C4-2B (cell line): ENCODE measurements at regions not wholly inside any gene's neighbourhood (a gene's known extent, or its start where the extent isn't known, plus 50 kb on each side); places are given as distances from the start of the nearest gene placed in this dataset.

Source experiments
- ZFX ChIP-seq: fragments of 450-650 bp; IDR thresholded peaks from 2 replicates; pipeline ENCODE4 v1.6.1; 2017
- TF ChIP-seq, protein P1 (sequence below): fragments of 450-650 bp; conservative IDR thresholded peaks from 2 replicates; pipeline ENCODE4 v1.5.1; 2017; ENCODE audit warnings: mild to moderate bottlenecking

DNA sequence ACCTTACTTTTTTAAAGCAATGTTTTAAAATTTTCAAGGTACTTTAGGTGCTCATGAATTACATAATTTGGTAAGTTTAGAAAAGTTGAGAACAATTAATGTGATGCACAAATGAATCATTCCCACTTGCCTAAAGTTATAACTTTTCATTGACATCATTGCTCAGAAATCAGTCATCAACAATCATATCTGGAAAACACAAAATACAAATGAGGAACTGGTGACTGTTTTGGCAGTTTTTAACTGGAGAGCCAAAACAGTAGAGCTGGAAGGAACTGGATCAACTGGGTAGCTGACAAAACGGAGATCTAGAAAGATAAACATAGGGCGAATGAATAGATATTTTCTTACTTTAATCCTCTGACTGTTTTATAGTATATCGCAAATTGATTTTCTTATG, 767.1 kb downstream of the IGSF11 start:
- TF ChIP-seq, protein P1, sequence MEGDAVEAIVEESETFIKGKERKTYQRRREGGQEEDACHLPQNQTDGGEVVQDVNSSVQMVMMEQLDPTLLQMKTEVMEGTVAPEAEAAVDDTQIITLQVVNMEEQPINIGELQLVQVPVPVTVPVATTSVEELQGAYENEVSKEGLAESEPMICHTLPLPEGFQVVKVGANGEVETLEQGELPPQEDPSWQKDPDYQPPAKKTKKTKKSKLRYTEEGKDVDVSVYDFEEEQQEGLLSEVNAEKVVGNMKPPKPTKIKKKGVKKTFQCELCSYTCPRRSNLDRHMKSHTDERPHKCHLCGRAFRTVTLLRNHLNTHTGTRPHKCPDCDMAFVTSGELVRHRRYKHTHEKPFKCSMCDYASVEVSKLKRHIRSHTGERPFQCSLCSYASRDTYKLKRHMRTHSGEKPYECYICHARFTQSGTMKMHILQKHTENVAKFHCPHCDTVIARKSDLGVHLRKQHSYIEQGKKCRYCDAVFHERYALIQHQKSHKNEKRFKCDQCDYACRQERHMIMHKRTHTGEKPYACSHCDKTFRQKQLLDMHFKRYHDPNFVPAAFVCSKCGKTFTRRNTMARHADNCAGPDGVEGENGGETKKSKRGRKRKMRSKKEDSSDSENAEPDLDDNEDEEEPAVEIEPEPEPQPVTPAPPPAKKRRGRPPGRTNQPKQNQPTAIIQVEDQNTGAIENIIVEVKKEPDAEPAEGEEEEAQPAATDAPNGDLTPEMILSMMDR: no peak
- TF ChIP-seq ZFX: no peak
